ENCODE measurements at regions not wholly inside any gene's neighbourhood (a gene's known extent, or its start where the extent isn't known, plus 50 kb on each side); places are given as distances from the start of the nearest gene placed in this dataset.

- Histone ChIP-seq H3K9me1 (ENCODE audit: control insufficient read depth, extremely low read depth, insufficient read depth, low read length) (no peaks in the 10 kb centered on the region), H3K4me2 (ENCODE audit: control insufficient read depth, extremely low read depth, insufficient read depth, low read depth, low read length) (no peak overlapping the region), H3K4me3 (ENCODE audit: control insufficient read depth in 2 of 3, extremely low read depth in 1 of 3, insufficient read depth in 2 of 3, low read depth in 1 of 3, low read length in 3 of 3) (no peak overlapping the region), H3K79me2 (ENCODE audit: control insufficient read depth, insufficient read depth, low read length) (no peaks in the 10 kb centered on the region), H3K9ac (ENCODE audit: control insufficient read depth, extremely low read depth, insufficient read depth, low read length) (no peak overlapping the region), H3K27ac (ENCODE audit: control insufficient read depth, insufficient read depth, low read length) (no peak overlapping the region), H2AFZ (ENCODE audit: control insufficient read depth, low read length) (no peak overlapping the region), H4K20me1 (ENCODE audit: control insufficient read depth, extremely low read depth, insufficient read depth, low read length) (no peaks in the 10 kb centered on the region), H3K27me3 (ENCODE audit: control insufficient read depth, extremely low read depth, insufficient read depth, low read length) (no peaks in the 10 kb centered on the region), H3K4me1 (ENCODE audit: control insufficient read depth, extremely low read depth, insufficient read depth, low read length) (no peaks in the 10 kb centered on the region), H3K9me3 (ENCODE audit: control insufficient read depth, low read depth, low read length) (no peaks in the 10 kb centered on the region), H3K36me3 (ENCODE audit: control insufficient read depth in 2 of 2, extremely low read depth in 1 of 2, insufficient read depth in 2 of 2, low read length in 2 of 2) (no peaks in the 10 kb centered on the region)
- TF ChIP-seq, protein P1, sequence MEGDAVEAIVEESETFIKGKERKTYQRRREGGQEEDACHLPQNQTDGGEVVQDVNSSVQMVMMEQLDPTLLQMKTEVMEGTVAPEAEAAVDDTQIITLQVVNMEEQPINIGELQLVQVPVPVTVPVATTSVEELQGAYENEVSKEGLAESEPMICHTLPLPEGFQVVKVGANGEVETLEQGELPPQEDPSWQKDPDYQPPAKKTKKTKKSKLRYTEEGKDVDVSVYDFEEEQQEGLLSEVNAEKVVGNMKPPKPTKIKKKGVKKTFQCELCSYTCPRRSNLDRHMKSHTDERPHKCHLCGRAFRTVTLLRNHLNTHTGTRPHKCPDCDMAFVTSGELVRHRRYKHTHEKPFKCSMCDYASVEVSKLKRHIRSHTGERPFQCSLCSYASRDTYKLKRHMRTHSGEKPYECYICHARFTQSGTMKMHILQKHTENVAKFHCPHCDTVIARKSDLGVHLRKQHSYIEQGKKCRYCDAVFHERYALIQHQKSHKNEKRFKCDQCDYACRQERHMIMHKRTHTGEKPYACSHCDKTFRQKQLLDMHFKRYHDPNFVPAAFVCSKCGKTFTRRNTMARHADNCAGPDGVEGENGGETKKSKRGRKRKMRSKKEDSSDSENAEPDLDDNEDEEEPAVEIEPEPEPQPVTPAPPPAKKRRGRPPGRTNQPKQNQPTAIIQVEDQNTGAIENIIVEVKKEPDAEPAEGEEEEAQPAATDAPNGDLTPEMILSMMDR (optimal IDR thresholded peaks at IDR 0.05 in 1 of 3, IDR thresholded peaks at IDR 0.05 in 1 of 3, conservative IDR thresholded peaks at IDR 0.05 in 1 of 3; ENCODE audit: extremely low read depth in 1 of 3, insufficient read depth in 2 of 3, low read length in 3 of 3), result no peak
- no peak for TF ChIP-seq EZH2 (IDR thresholded peaks at IDR 0.05; ENCODE audit: low read length)
- dilution Hi-C loops (cut with MboI; ENCODE audit: extremely low pct_ligation_motif_present, low sequenced_read_pairs), result no loop called here
- DNase-seq (ENCODE audit: low read depth, low spot score), result no peak
- FAIRE-seq, result no peak
These were observed 348.2 kb upstream of the CCNG1 start for GRCh38 chr5:163089230-163089629.

DNA sequence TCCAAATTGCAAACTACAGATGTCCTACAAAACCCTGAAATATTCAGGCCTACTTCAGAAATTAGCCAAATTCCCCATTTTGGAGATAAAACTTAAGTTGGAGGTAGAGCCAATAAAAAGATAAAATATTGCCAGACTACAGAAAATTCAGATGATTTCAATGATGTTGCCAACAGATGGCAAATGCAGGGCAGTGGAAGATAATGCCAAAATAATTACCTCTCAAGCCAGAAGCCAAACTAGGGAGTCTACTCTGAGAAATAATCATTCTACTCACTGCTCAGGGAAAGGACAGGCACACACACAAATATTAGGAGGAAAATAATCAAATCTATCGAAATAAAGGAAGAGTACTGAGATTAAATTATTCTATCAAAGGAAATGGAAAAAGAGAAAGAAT lies 347.5 kb upstream of the CCNG1 start:
- H3K4me1 ChIP-seq (ENCODE audit: control insufficient read depth, extremely low read depth, insufficient read depth, low read length), result no peaks in the 10 kb centered on the region
- no peaks in the 10 kb centered on the region for H3K36me3 ChIP-seq (ENCODE audit: control insufficient read depth in 2 of 2, extremely low read depth in 1 of 2, insufficient read depth in 2 of 2, low read length in 2 of 2)
- TF ChIP-seq EZH2 (IDR thresholded peaks at IDR 0.05; ENCODE audit: low read length), result no peak
- TF ChIP-seq, protein P1 (optimal IDR thresholded peaks at IDR 0.05 in 1 of 3, IDR thresholded peaks at IDR 0.05 in 1 of 3, conservative IDR thresholded peaks at IDR 0.05 in 1 of 3; ENCODE audit: extremely low read depth in 1 of 3, insufficient read depth in 2 of 3, low read length in 3 of 3), result no peak
- no peak overlapping the region for H3K4me3 ChIP-seq (ENCODE audit: control insufficient read depth in 2 of 3, extremely low read depth in 1 of 3, insufficient read depth in 2 of 3, low read depth in 1 of 3, low read length in 3 of 3)
- no peak for FAIRE-seq
- no peaks in the 10 kb centered on the region for H3K79me2 ChIP-seq (ENCODE audit: control insufficient read depth, insufficient read depth, low read length)
- H3K27ac ChIP-seq (ENCODE audit: control insufficient read depth, insufficient read depth, low read length), result no peak overlapping the region
- H3K9me3 ChIP-seq (ENCODE audit: control insufficient read depth, low read depth, low read length), result no peaks in the 10 kb centered on the region
- H3K9ac ChIP-seq (ENCODE audit: control insufficient read depth, extremely low read depth, insufficient read depth, low read length), result no peak overlapping the region
- DNase-seq (ENCODE audit: low read depth, low spot score), result no peak
- no peak overlapping the region for H2AFZ ChIP-seq (ENCODE audit: control insufficient read depth, low read length)
- dilution Hi-C loops (cut with MboI; ENCODE audit: extremely low pct_ligation_motif_present, low sequenced_read_pairs), result no loop called here
- no peaks in the 10 kb centered on the region for H4K20me1 ChIP-seq (ENCODE audit: control insufficient read depth, extremely low read depth, insufficient read depth, low read length)
- no peaks in the 10 kb centered on the region for H3K27me3 ChIP-seq (ENCODE audit: control insufficient read depth, extremely low read depth, insufficient read depth, low read length)
- no peak overlapping the region for H3K4me2 ChIP-seq (ENCODE audit: control insufficient read depth, extremely low read depth, insufficient read depth, low read depth, low read length)
- no peaks in the 10 kb centered on the region for H3K9me1 ChIP-seq (ENCODE audit: control insufficient read depth, extremely low read depth, insufficient read depth, low read length)

Data from keratinocyte (primary cell).